IMR-90 (cell line): ENCODE measurements at regions not wholly inside any gene's neighbourhood (a gene's known extent, or its start where the extent isn't known, plus 50 kb on each side); places are given as distances from the start of the nearest gene placed in this dataset.

ENCODE experiments used
- ATAC-seq: fragments of 200-7000 bp; cut with Tn5 transposase; 2 replicates; pipeline ENCODE4 v1.9.1; 2020; ENCODE audit warnings: low read depth, mild to moderate bottlenecking, moderate library complexity
- BruUV-seq: library from RNA; stranded (reverse); fragments of 400-500 nt; replicated peaks from 2 replicates; lab custom pipeline; 2021; lab: Mats Ljungman, UMichigan
- CTCF ChIA-PET: fragments of 300-600 bp; formaldehyde crosslinking; extraction: SDS; loops from one replicate; lab custom pipeline; 2021; ENCODE audit warnings: antibody characterized with exemption; lab: Yijun Ruan, JAX
- POLR2A ChIA-PET: fragments of 300-600 bp; sonication (Branson Sonifier 250); formaldehyde crosslinking; loops from one replicate; lab custom pipeline; 2022; ENCODE audit warnings: antibody characterized with exemption; ENCODE audit not compliant: unreplicated experiment; lab: Charles Lee
- DNase-seq: peaks from one replicate; pipeline ENCODE4 v3.0.0; 2013
- H2AFZ ChIP-seq: replicated peaks from 2 replicates; pipeline ENCODE3; 2013; ENCODE audit warnings: low read length, mild to moderate bottlenecking; ENCODE audit not compliant: poor library complexity
- H2AK5ac ChIP-seq: 2 replicates; pipeline ENCODE4 v1.6.1; 2013; ENCODE audit warnings: low read depth, low read length, inconsistent platforms
- H2AK9ac ChIP-seq: replicated peaks from 2 replicates; pipeline ENCODE3; 2013; ENCODE audit warnings: mild to moderate bottlenecking, low read depth, low read length, moderate library complexity; ENCODE audit not compliant: poor library complexity
- H2BK120ac ChIP-seq: 2 replicates; pipeline ENCODE4 v1.6.1; 2013; ENCODE audit warnings: low read depth, low read length, inconsistent platforms
- H2BK15ac ChIP-seq: 3 replicates; pipeline ENCODE4 v1.6.1; 2013; ENCODE audit warnings: low read depth, low read length, inconsistent platforms
- H2BK20ac ChIP-seq: 2 replicates; pipeline ENCODE4 v1.6.1; 2013; ENCODE audit warnings: low read depth, mild to moderate bottlenecking, inconsistent platforms, low read length, moderate library complexity
- H2BK5ac ChIP-seq: 2 replicates; pipeline ENCODE4 v1.6.1; 2013; ENCODE audit warnings: mild to moderate bottlenecking, low read depth, low read length, inconsistent platforms; ENCODE audit not compliant: poor library complexity, severe bottlenecking
- H3K14ac ChIP-seq: replicated peaks from 2 replicates; pipeline ENCODE4 v1.6.1; 2013; ENCODE audit warnings: low read depth, low read length, inconsistent platforms
- H3K18ac ChIP-seq: 2 replicates; pipeline ENCODE4 v1.6.1; 2013; ENCODE audit warnings: low read depth, low read length, control low read depth
- H3K23ac ChIP-seq: 2 replicates; pipeline ENCODE4 v1.6.1; 2013; ENCODE audit warnings: low read depth, low read length, inconsistent platforms
- H3K27ac ChIP-seq: 2 replicates; pipeline ENCODE4 v1.5.1; 2013; ENCODE audit warnings: mild to moderate bottlenecking, control low read depth, low read length; ENCODE audit not compliant: insufficient read depth
- H3K27me3 ChIP-seq: 2 replicates; pipeline ENCODE4 v1.6.1; 2013; ENCODE audit warnings: low read length; ENCODE audit not compliant: control insufficient read depth, insufficient read depth
- H3K36me3 ChIP-seq: 2 replicates; pipeline ENCODE4 v1.6.1; 2013; ENCODE audit warnings: low read length, mixed read lengths; ENCODE audit not compliant: control insufficient read depth, insufficient read depth
- H3K4ac ChIP-seq: 2 replicates; pipeline ENCODE4 v1.6.1; 2013; ENCODE audit warnings: low read depth, low read length, inconsistent platforms
- H3K4me1 ChIP-seq: 2 replicates; pipeline ENCODE4 v1.6.1; 2013; ENCODE audit warnings: low read length, mixed read lengths; ENCODE audit not compliant: control insufficient read depth, insufficient read depth
- H3K4me2 ChIP-seq: 2 replicates; pipeline ENCODE4 v1.6.1; 2013; ENCODE audit warnings: low read depth, mild to moderate bottlenecking, control low read depth, low read length, moderate library complexity
- H3K4me3 ChIP-seq: 2 replicates; pipeline ENCODE4 v1.5.1; 2013; ENCODE audit warnings: low read depth, mild to moderate bottlenecking, control low read depth, low read length, moderate library complexity; ENCODE audit not compliant: insufficient read depth
- H3K56ac ChIP-seq: 2 replicates; pipeline ENCODE4 v1.6.1; 2013; ENCODE audit warnings: low read length, inconsistent platforms; ENCODE audit not compliant: insufficient read depth; ENCODE audit errors: extremely low read depth
- H3K79me1 ChIP-seq, 2 experiments: 2 replicates each; pipeline ENCODE4 v1.6.1; 2013; ENCODE audit warnings: low read length in 2 of 2, inconsistent platforms in 1 of 2, low read depth in 1 of 2
- H3K9ac ChIP-seq: 2 replicates; pipeline ENCODE4 v1.6.1; 2013; ENCODE audit warnings: low read depth, low read length, control low read depth
- H3K9me1 ChIP-seq: 2 replicates; pipeline ENCODE4 v1.6.1; 2013; ENCODE audit warnings: low read length, inconsistent platforms; ENCODE audit not compliant: insufficient read depth
- H3K9me3 ChIP-seq: 2 replicates; pipeline ENCODE4 v1.6.1; 2013; ENCODE audit warnings: low read length; ENCODE audit not compliant: control insufficient read depth, insufficient read depth
- H4K20me1 ChIP-seq: 2 replicates; pipeline ENCODE4 v1.6.1; 2013; ENCODE audit warnings: low read length, inconsistent platforms; ENCODE audit not compliant: insufficient read depth
- H4K5ac ChIP-seq: 2 replicates; pipeline ENCODE4 v1.6.1; 2013; ENCODE audit warnings: mild to moderate bottlenecking, low read depth, low read length, control low read depth
- H4K8ac ChIP-seq, 2 experiments: 2 replicates each; pipeline ENCODE4 v1.6.1; 2013; ENCODE audit warnings: low read depth in 2 of 2, low read length in 2 of 2, control low read depth in 1 of 2, inconsistent platforms in 1 of 2
- H4K91ac ChIP-seq: 2 replicates; pipeline ENCODE4 v1.6.1; 2013; ENCODE audit warnings: low read depth, low read length, inconsistent platforms; ENCODE audit not compliant: insufficient read depth
- CTCF ChIP-seq: conservative IDR thresholded peaks from 2 replicates; pipeline ENCODE4 v1.5.1; 2012; ENCODE audit warnings: mild to moderate bottlenecking, low read depth, low read length, improper control_type of control experiment
- FOS ChIP-seq: fragments of 150-350 bp; IDR thresholded peaks from 2 replicates; pipeline ENCODE4 v1.6.1; 2016; ENCODE audit warnings: low read depth, low read length
- MAZ ChIP-seq: IDR thresholded peaks from 2 replicates; pipeline ENCODE4 v1.6.1; 2012; ENCODE audit warnings: low read depth, mild to moderate bottlenecking, low read length, improper control_type of control experiment, moderate library complexity, borderline replicate concordance
- NFE2L2 ChIP-seq: fragments of 150-350 bp; IDR thresholded peaks from 2 replicates; pipeline ENCODE4 v1.6.1; 2016; ENCODE audit warnings: low read depth, mild to moderate bottlenecking, low read length
- RCOR1 ChIP-seq: IDR thresholded peaks from 2 replicates; pipeline ENCODE4 v1.6.1; 2012; ENCODE audit warnings: mild to moderate bottlenecking, low read length, improper control_type of control experiment; ENCODE audit not compliant: insufficient replicate concordance
- WGBS, 2 experiments: methylation state at CpG; one replicate each; pipeline versions ENCODE4 v1.1.5 to v1.1.7; 2013; ENCODE audit warnings: missing lambda C conversion rate in 2 of 2; ENCODE audit not compliant: insufficient read length in 1 of 2; ENCODE audit errors: extremely low coverage in 2 of 2; 5-methylcytosine and 5-hydroxymethylcytosine counted together
- dilution Hi-C: fragments of 300-500 bp; cut with HindIII; formaldehyde crosslinking; loops from one replicate; pipeline ENCODE4 v1.14.3; 2018; ENCODE audit warnings: low sequenced_read_pairs; ENCODE audit not compliant: unreplicated experiment
- in situ Hi-C: fragments of 300-500 bp; cut with MboI; formaldehyde crosslinking; loops from 3 replicates; pipeline ENCODE4 v1.14.3; 2019; ENCODE audit warnings: low sequenced_read_pairs, inconsistent platforms, mixed read lengths
- intact Hi-C: fragments of 100-400 bp; cut with micrococcal nuclease; formaldehyde crosslinking; loops from 2 replicates; pipeline ENCODE4 v1.10.0; 2022

GRCh38 chr15:94588993-94589392 is 357.6 kb downstream of the MCTP2 start:
- Histone ChIP-seq H2AFZ (no peak overlapping the region), H3K18ac (no peak overlapping the region), H3K9ac (no peak overlapping the region), H3K23ac (no peak overlapping the region), H3K36me3 (no peaks in the 10 kb centered on the region), H3K27ac (no peak overlapping the region), H3K4me3 (no peak overlapping the region), H3K4me1 (no peaks in the 10 kb centered on the region), H3K56ac (no peak overlapping the region), H4K91ac (no peak overlapping the region), H2BK120ac (no peak overlapping the region), H4K8ac (no peak overlapping the region), H2BK20ac (no peak overlapping the region), H2AK9ac (no peak overlapping the region), H4K20me1 (no peaks in the 10 kb centered on the region), H3K9me3 (peaks cover 15% of the 10 kb centered on the region), H3K4ac (no peak overlapping the region), H3K27me3 (no peaks in the 10 kb centered on the region), H2AK5ac (no peak overlapping the region), H3K4me2 (no peak overlapping the region), H3K9me1 (no peaks in the 10 kb centered on the region), H4K5ac (no peak overlapping the region), H2BK15ac (no peak overlapping the region), H3K14ac (no peak overlapping the region), H2BK5ac (no peak overlapping the region), H3K79me1 (no peaks in the 10 kb centered on the region)
- dilution Hi-C loops (no loop called here), in situ Hi-C loops (no loop called here), intact Hi-C loops (no loop called here)
- TF ChIP-seq FOS (no peak), RCOR1 (no peak), CTCF (no peak), NFE2L2 (no peak), MAZ (no peak)
- 67% methylated on average over 1 of the region's 4 CpGs; no CpG with 5 or more reads in 1 of the 2 experiments for WGBS, 2 experiments
- ChIA-PET CTCF (no interaction called here), POLR2A (no interaction called here)
- no peak for DNase-seq
- BruUV-seq: no TSS peak
- no peak for ATAC-seq
